SK-N-SH treated with all-trans-retinoic acid at 6 μM for 48 hours (cell line): ENCODE measurements at regions not wholly inside any gene's neighbourhood (a gene's known extent, or its start where the extent isn't known, plus 50 kb on each side); places are given as distances from the start of the nearest gene placed in this dataset.

Experiments used
- ATAC-seq: fragments of 200-7000 bp; cut with Tn5 transposase; 3 replicates; pipeline ENCODE4 v1.9.1; 2020; ENCODE audit warnings: mild to moderate bottlenecking, moderate library complexity
- ARNTL ChIP-seq: fragments of 450-650 bp; formaldehyde crosslinking; IDR thresholded peaks from 2 replicates; pipeline ENCODE4 v1.5.0; 2020; ENCODE audit warnings: low read depth, mild to moderate bottlenecking, moderate library complexity, borderline replicate concordance
- BACH2 ChIP-seq: fragments of 250-450 bp; sonication (Bioruptor Pico); IDR thresholded peaks from 2 replicates; pipeline ENCODE4 v1.9.0; 2021; ENCODE audit warnings: mild to moderate bottlenecking, borderline replicate concordance
- CSDC2 ChIP-seq: fragments of 250-450 bp; sonication (Bioruptor Pico); IDR thresholded peaks from 2 replicates; pipeline ENCODE4 v1.5.0; 2020; ENCODE audit warnings: mild to moderate bottlenecking, moderate library complexity
- CSRNP3 ChIP-seq: fragments of 250-450 bp; sonication (Bioruptor Pico); IDR thresholded peaks from 2 replicates; pipeline ENCODE4 v1.5.1; 2021; ENCODE audit warnings: mild to moderate bottlenecking, moderate library complexity
- ESRRG ChIP-seq: fragments of 250-450 bp; sonication (Bioruptor Pico); IDR thresholded peaks from 2 replicates; pipeline ENCODE4 v1.6.1; 2021; ENCODE audit warnings: mild to moderate bottlenecking
- GLIS3 ChIP-seq: fragments of 250-450 bp; sonication (Bioruptor Pico); IDR thresholded peaks from 2 replicates; pipeline ENCODE4 v1.5.0; 2020; ENCODE audit warnings: mild to moderate bottlenecking, moderate library complexity
- ISL1 ChIP-seq: fragments of 250-450 bp; sonication (Bioruptor Pico); IDR thresholded peaks from 2 replicates; pipeline ENCODE4 v2.1.2; 2022; ENCODE audit warnings: mild to moderate bottlenecking, moderate library complexity
- PATZ1 ChIP-seq: fragments of 250-450 bp; sonication (Bioruptor Pico); IDR thresholded peaks from 2 replicates; pipeline ENCODE4 v1.8.0; 2020; ENCODE audit warnings: mild to moderate bottlenecking, moderate library complexity, borderline replicate concordance
- POU6F1 ChIP-seq: fragments of 250-450 bp; sonication (Bioruptor Pico); IDR thresholded peaks from 2 replicates; pipeline ENCODE4 v1.8.0; 2021; ENCODE audit warnings: low read depth, mild to moderate bottlenecking, moderate library complexity, borderline replicate concordance
- PPARA ChIP-seq: fragments of 250-450 bp; sonication (Bioruptor Pico); IDR thresholded peaks from 2 replicates; pipeline ENCODE4 v1.5.0; 2020; ENCODE audit warnings: mild to moderate bottlenecking, borderline replicate concordance
- RARB ChIP-seq: fragments of 250-450 bp; sonication (Bioruptor Pico); IDR thresholded peaks from 2 replicates; pipeline ENCODE4 v1.8.0; 2021; ENCODE audit warnings: mild to moderate bottlenecking, moderate library complexity
- SNAI2 ChIP-seq: fragments of 250-450 bp; sonication (Bioruptor Pico); IDR thresholded peaks from 2 replicates; pipeline ENCODE4 v1.5.0; 2020; ENCODE audit warnings: mild to moderate bottlenecking, moderate library complexity
- TCF4 ChIP-seq: fragments of 250-450 bp; sonication (Bioruptor Pico); IDR thresholded peaks from 2 replicates; pipeline ENCODE4 v1.8.0; 2021; ENCODE audit warnings: mild to moderate bottlenecking, moderate library complexity, borderline replicate concordance
- TOX ChIP-seq: fragments of 250-450 bp; sonication (Bioruptor Pico); IDR thresholded peaks from 2 replicates; pipeline ENCODE4 v1.8.0; 2021; ENCODE audit warnings: mild to moderate bottlenecking, moderate library complexity, borderline replicate concordance
- TSHZ2 ChIP-seq: fragments of 250-450 bp; sonication (Bioruptor Pico); IDR thresholded peaks from 2 replicates; pipeline ENCODE4 v1.5.0; 2020; ENCODE audit warnings: mild to moderate bottlenecking, moderate library complexity
- ZC3H10 ChIP-seq: fragments of 250-450 bp; sonication (Bioruptor Pico); IDR thresholded peaks from 2 replicates; pipeline ENCODE4 v1.5.1; 2021; ENCODE audit warnings: mild to moderate bottlenecking, moderate library complexity
- ZFP3 ChIP-seq: fragments of 250-450 bp; sonication (Bioruptor Pico); IDR thresholded peaks from 2 replicates; pipeline ENCODE4 v1.5.0; 2020; ENCODE audit warnings: mild to moderate bottlenecking, moderate library complexity
- ZFP30 ChIP-seq: fragments of 450-650 bp; formaldehyde crosslinking; IDR thresholded peaks from 2 replicates; pipeline ENCODE4 v1.5.0; 2022; ENCODE audit warnings: mild to moderate bottlenecking, moderate library complexity
- ZNF565 ChIP-seq: fragments of 450-650 bp; formaldehyde crosslinking; conservative IDR thresholded peaks from 2 replicates; pipeline ENCODE4 v1.5.0; 2020; ENCODE audit warnings: low read depth, mild to moderate bottlenecking, moderate library complexity
- ZNF70 ChIP-seq: fragments of 450-650 bp; formaldehyde crosslinking; IDR thresholded peaks from 2 replicates; pipeline ENCODE4 v1.5.0; 2020; ENCODE audit warnings: mild to moderate bottlenecking, moderate library complexity
- ZNF8 ChIP-seq: fragments of 450-650 bp; formaldehyde crosslinking; IDR thresholded peaks from 2 replicates; pipeline ENCODE4 v1.5.0; 2020; ENCODE audit warnings: mild to moderate bottlenecking, moderate library complexity

- ATAC-seq: no peak
- TF ChIP-seq ISL1 (CRISPR knock-in tag) (peak; percentile 45), ZFP3 (no peak), RARB (CRISPR knock-in tag) (no peak), ESRRG (CRISPR knock-in tag) (no peak)
Measured at GRCh38 chr15:66927201-66928077, 138.0 kb upstream of the SMAD3 start.

GRCh38 chr15:66928101-66928500 lies 137.3 kb upstream of the SMAD3 start:
- TF ChIP-seq ZC3H10 (no peak), PATZ1 (CRISPR knock-in tag) (no peak), TSHZ2 (no peak), POU6F1 (CRISPR knock-in tag) (no peak), TOX (CRISPR knock-in tag) (no peak), PPARA (CRISPR knock-in tag) (no peak), ZFP30 (CRISPR knock-in tag) (no peak), CSRNP3 (CRISPR knock-in tag) (no peak), ZNF70 (CRISPR knock-in tag) (no peak), ARNTL (CRISPR knock-in tag) (no peak), TCF4 (CRISPR knock-in tag) (no peak), CSDC2 (CRISPR knock-in tag) (no peak), BACH2 (no peak), ZNF565 (CRISPR knock-in tag) (no peak)
- ATAC-seq: no peak

GRCh38 chr15:66928784-66929183 lies 136.6 kb upstream of the SMAD3 start:
- ATAC-seq: no peak
- TF ChIP-seq RARB (CRISPR knock-in tag) (no peak), POU6F1 (CRISPR knock-in tag) (no peak), ZFP3 (no peak), PPARA (CRISPR knock-in tag) (no peak), ZFP30 (CRISPR knock-in tag) (no peak), TSHZ2 (no peak), ISL1 (CRISPR knock-in tag) (no peak), ARNTL (CRISPR knock-in tag) (no peak), ZNF8 (no peak), CSRNP3 (CRISPR knock-in tag) (no peak), SNAI2 (CRISPR knock-in tag) (no peak), GLIS3 (CRISPR knock-in tag) (no peak), TCF4 (CRISPR knock-in tag) (no peak)
